BE2C (cell line): ENCODE measurements at regions not wholly inside any gene's neighbourhood (a gene's known extent, or its start where the extent isn't known, plus 50 kb on each side); places are given as distances from the start of the nearest gene placed in this dataset.

Source experiments
- DNase-seq: peaks from one replicate; pipeline ENCODE4 v3.0.0-alpha.2; 2020
- H3K27me3 ChIP-seq: fragments of 250-450 bp; sonication (Bioruptor Pico); 2 replicates; pipeline ENCODE4 v1.5.1; 2020; ENCODE audit warnings: mild to moderate bottlenecking
- H3K36me3 ChIP-seq: fragments of 250-450 bp; sonication (Bioruptor Pico); 2 replicates; pipeline ENCODE4 v1.5.1; 2020; ENCODE audit warnings: mild to moderate bottlenecking
- H3K4me1 ChIP-seq: fragments of 250-450 bp; sonication (Bioruptor Pico); 2 replicates; pipeline ENCODE4 v1.5.1; 2020
- H3K4me3 ChIP-seq: 2 replicates; pipeline ENCODE4 v1.5.1; 2011; ENCODE audit warnings: low read depth, low read length
- H3K9me3 ChIP-seq: fragments of 250-450 bp; sonication (Bioruptor Pico); 2 replicates; pipeline ENCODE4 v1.5.1; 2020
- TF ChIP-seq, protein P1 (sequence below): IDR thresholded peaks from 2 replicates; pipeline ENCODE4 v1.5.1; 2012; ENCODE audit warnings: mild to moderate bottlenecking, low read depth, low read length

DNA sequence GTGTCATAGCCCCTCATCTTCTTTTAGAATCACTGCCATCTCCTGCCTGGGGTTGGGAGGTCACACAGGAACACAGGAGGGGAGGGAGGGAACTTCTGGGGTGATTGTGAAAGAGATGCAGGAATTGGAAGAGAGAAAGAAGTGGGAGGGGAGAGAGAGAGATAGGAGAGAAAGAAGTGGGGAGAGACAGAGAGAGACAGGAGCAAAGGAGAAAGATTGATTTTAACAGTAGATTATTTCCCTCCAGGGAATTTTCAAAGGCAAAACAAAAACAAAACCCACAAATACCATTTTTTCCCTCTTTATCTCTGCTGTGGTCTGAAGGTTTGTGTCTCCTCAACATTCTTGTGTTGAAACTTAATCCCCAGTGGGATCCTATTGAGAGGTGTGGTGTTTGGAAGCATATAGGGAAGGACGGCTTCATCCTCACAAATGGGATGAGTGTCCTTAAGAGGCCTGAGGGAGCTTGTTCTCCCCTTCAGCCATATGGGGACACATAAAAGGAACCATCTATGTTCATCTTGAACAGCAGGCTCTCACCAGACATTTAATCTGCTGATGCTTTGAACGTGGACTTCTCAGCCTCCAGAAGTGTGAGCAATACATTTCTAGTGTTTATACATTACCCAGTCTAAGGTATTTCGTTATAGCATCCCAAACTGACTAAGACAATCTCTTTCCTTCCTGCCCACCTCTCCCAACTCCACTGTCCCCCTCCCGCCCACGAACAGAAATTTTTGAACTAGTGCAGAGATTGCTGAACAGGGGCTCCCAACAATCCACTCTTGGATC, 134.9 kb upstream of the MAX start:
- Histone ChIP-seq H3K36me3 (no peaks in the 10 kb centered on the region), H3K4me3 (no peak overlapping the region)
- no peak for DNase-seq

DNA sequence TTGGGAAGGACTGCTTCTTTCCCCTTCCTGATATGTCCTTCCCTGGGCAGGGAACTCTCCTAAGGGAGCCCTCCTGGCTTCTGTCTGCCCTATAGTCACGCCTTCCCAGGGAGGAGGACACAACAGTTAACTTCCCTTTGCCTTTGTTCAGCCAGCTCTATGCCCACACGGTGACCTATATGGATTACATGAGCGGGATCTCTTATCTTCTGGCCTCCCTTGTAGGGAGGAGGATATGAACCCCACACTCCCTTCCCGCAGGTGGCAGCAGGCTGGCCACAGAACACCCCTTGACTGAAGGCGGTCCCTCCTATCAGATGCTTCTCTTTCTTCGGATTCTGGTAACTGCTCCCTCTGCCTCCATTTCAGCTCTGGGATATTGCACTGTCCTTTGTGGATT, 135.6 kb upstream of the MAX start:
- TF ChIP-seq, protein P1, sequence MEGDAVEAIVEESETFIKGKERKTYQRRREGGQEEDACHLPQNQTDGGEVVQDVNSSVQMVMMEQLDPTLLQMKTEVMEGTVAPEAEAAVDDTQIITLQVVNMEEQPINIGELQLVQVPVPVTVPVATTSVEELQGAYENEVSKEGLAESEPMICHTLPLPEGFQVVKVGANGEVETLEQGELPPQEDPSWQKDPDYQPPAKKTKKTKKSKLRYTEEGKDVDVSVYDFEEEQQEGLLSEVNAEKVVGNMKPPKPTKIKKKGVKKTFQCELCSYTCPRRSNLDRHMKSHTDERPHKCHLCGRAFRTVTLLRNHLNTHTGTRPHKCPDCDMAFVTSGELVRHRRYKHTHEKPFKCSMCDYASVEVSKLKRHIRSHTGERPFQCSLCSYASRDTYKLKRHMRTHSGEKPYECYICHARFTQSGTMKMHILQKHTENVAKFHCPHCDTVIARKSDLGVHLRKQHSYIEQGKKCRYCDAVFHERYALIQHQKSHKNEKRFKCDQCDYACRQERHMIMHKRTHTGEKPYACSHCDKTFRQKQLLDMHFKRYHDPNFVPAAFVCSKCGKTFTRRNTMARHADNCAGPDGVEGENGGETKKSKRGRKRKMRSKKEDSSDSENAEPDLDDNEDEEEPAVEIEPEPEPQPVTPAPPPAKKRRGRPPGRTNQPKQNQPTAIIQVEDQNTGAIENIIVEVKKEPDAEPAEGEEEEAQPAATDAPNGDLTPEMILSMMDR: no peak
- Histone ChIP-seq H3K27me3 (no peaks in the 10 kb centered on the region), H3K4me1 (no peaks in the 10 kb centered on the region), H3K36me3 (no peaks in the 10 kb centered on the region), H3K4me3 (no peak overlapping the region), H3K9me3 (no peaks in the 10 kb centered on the region)
- no peak for DNase-seq

More for the DNA sequence above, 134.9 kb upstream of the MAX start:
- Histone ChIP-seq H3K9me3 (no peaks in the 10 kb centered on the region), H3K27me3 (no peaks in the 10 kb centered on the region), H3K4me1 (no peaks in the 10 kb centered on the region)
- TF ChIP-seq, protein P1: no peak

DNA sequence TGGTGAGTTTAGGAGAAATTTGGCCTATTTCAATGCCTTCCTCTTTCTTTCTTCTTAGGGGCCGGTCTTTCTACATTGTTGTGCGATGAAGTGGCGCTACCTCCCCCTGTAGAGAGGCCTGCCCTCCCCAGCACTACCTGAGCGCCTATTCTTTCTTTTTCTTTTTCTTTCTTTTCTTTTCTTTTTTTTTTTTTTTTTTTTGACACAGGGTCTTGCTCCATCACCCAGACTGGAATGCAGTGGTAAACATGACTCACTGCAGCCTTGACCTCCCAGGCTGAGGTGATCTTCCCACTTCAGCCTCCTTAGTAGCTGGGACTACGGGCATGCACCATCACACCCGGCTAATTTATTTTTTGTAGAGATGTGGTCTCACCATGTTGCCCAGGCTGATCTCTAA, 136.1 kb upstream of the MAX start:
- no peak for DNase-seq
- Histone ChIP-seq H3K9me3 (no peaks in the 10 kb centered on the region), H3K4me3 (no peak overlapping the region), H3K4me1 (no peaks in the 10 kb centered on the region), H3K36me3 (no peaks in the 10 kb centered on the region), H3K27me3 (no peaks in the 10 kb centered on the region)
- TF ChIP-seq, protein P1: no peak

DNA sequence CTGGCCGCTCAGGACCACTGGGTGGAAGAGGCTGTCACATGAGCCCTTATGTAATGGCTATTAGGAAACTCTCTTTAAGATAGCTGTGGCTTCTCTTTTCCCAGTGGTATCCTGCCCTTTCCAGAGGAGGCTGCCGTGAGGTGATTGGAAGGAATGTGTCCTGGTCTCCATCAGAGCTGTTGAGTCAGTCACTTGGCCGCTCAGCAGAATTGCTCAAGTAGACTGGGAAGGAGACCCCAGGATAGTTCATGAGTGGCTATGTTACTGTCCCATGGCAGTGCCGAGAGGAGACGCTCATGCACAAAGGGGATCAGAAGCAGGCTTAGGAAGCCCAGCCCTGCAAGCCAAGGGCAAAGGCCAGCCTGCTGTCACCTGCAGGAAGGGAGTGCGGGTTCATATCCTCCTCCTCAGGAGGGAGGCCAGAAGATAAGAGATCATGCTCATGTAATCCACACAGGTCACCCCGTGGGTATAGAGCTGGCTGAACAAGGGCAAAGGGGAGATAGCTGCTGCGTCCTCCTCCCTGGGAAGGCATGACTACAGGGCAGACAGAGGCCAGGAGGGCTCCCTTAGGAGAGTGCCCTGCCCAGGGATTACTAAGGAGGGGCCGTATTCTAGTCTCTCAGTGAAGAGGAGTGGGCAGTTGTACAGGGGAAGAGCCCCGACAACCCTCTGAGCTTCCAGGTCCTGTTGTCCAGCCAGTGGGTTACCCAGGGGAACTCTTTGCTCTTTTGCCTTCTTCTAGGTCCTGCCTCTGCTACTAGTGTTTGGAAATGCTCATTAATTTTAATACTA, 137.0 kb upstream of the MAX start:
- no peak for DNase-seq
- Histone ChIP-seq H3K27me3 (no peaks in the 10 kb centered on the region), H3K36me3 (no peaks in the 10 kb centered on the region), H3K4me1 (no peaks in the 10 kb centered on the region), H3K4me3 (no peak overlapping the region), H3K9me3 (no peaks in the 10 kb centered on the region)
- TF ChIP-seq, protein P1: no peak

DNA sequence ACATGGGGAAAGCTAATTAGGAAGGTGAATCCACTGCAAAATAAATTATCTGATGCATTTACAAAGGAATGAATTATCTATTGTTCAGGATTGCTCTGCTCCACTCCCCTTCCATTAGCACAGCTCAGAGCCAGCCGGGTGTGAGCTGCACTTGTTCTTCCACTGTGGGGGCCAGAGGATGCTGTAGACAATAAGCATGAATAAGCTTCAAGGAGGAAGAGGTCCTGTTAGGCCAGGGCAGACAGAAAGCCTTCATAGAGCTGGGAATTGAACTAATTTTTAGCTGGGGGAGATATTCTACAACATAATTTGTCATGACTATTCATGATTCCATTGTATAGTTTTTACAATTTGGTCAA, 137.6 kb upstream of the MAX start:
- Histone ChIP-seq H3K4me1 (no peaks in the 10 kb centered on the region), H3K9me3 (no peaks in the 10 kb centered on the region), H3K4me3 (no peak overlapping the region), H3K27me3 (no peaks in the 10 kb centered on the region), H3K36me3 (no peaks in the 10 kb centered on the region)
- TF ChIP-seq, protein P1: no peak
- DNase-seq: no peak
